ENCODE measurements at regions not wholly inside any gene's neighbourhood (a gene's known extent, or its start where the extent isn't known, plus 50 kb on each side); places are given as distances from the start of the nearest gene placed in this dataset.
"Not testable (repeated sequence)": the region's sequence is repeated elsewhere in the genome, so short reads cannot be mapped to it uniquely, and the experiment has no call there.

DNA sequence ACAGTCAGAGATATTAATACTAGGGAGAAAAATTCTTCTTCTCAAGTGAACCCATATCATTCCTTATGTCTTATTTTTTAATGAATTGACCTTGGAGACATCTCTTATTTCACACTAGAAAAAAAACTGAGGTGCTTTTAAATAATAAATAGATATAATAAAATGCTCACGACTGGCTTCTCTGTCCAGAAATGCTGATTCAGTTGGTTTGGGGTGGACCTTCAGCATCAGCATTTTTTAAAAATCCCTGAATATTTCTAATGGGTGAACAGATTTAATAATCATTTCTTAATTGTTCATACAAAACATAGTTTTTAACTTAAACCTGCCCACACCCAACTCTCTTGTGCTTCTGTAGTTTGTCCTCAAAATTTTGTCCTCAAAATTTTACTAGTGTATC, 283.9 kb downstream of the TECRL start:
- DNase-seq (no peak), ATAC-seq (replicated peaks in 1 of 2) (no peak)
- H3K36me3 Mint-ChIP-seq (ENCODE audit: insufficient read depth in 2 of 2), result no peaks in the 10 kb centered on the region
- H3K9me3 Mint-ChIP-seq, result peaks cover 0 to 5% of the 10 kb centered on the region in 2 donors
- no peak overlapping the region for H3K27ac Mint-ChIP-seq
- no peak overlapping the region for H3K4me3 Mint-ChIP-seq
- no peaks in the 10 kb centered on the region for H3K4me1 Mint-ChIP-seq (ENCODE audit: low read depth)
- H3K27me3 Mint-ChIP-seq (ENCODE audit: low read depth), result no peaks in the 10 kb centered on the region

DNA sequence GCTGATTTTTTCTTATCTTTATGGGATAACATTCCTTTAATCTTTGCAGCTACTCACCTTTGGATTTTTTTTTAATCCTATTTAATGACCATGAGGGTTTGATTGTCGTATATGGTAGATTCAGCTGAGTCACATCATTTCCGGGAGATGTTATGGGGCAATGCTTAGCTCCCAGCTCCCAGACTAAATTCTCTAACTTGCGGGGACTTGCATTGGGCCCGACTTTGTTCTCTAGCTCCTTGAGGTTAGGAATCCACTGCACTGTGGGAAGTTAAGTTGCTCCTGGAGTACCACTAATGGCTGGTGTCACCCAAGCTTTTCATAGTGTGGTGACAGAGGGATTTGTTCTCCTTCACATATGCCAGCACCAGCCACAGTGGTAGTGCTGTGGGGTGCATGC, 287.4 kb downstream of the TECRL start:
- H3K36me3 Mint-ChIP-seq (ENCODE audit: insufficient read depth in 2 of 2), result no peaks in the 10 kb centered on the region
- H3K27ac Mint-ChIP-seq, result no peak overlapping the region
- no peak for ATAC-seq (replicated peaks in 1 of 2)
- H3K4me3 Mint-ChIP-seq, result no peak overlapping the region
- H3K4me1 Mint-ChIP-seq (ENCODE audit: low read depth), result no peaks in the 10 kb centered on the region
- H3K9me3 Mint-ChIP-seq, result peaks cover 5 to 9% of the 10 kb centered on the region in 2 donors
- no peaks in the 10 kb centered on the region for H3K27me3 Mint-ChIP-seq (ENCODE audit: low read depth)
- DNase-seq, result no peak

DNA sequence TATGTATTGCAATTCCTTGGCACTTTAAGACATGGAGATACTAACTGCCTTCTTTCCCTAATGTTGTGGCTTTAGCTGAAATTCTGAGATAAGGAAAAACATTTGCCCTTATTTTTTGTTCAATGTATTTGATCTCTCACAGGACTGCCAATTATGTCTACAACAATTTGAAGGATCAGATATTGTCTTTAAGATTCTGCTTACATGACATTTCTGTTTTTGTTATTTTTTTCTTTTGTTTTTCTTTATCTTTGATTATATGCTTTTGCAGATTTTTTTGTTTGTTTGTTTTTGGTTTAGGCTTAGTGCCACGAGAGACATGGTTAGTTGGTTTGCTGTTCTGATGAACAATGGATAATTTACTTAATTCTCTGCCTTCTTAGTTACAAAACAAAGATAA, 303.3 kb downstream of the TECRL start:
- ATAC-seq (replicated peaks in 1 of 2) (no peak), DNase-seq (no peak)
- Mint-ChIP-seq H3K9me3 (peaks cover 4 to 10% of the 10 kb centered on the region in 2 donors), H3K4me1 (ENCODE audit: low read depth) (no peaks in the 10 kb centered on the region), H3K4me3 (no peak overlapping the region), H3K36me3 (ENCODE audit: insufficient read depth in 2 of 2) (no peaks in the 10 kb centered on the region), H3K27ac (no peak overlapping the region), H3K27me3 (ENCODE audit: low read depth) (no peaks in the 10 kb centered on the region)

DNA sequence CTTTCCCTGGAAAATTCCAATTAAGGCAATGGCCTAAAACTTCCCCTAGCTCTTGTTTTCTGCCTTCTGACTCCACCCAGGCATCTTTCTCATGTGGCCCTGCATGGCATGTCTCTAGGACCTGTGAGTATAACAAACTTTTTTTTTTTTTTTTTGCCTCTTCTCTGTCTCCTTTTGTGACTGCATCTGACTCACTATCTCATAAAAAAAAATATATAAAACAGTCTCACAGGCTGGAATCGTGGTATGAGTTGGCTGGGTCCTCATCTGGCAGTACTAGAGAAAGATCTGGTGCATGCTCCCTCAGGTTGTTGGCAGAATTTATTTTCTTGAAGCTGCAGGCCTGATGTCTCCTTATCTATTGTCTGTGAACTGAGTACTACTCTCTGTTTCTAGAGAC, 313.9 kb downstream of the TECRL start:
- Mint-ChIP-seq H3K4me1 (ENCODE audit: low read depth) (no peaks in the 10 kb centered on the region), H3K36me3 (ENCODE audit: insufficient read depth in 2 of 2) (peaks cover 0 to 2% of the 10 kb centered on the region in 2 donors), H3K4me3 (no peak overlapping the region), H3K27me3 (ENCODE audit: low read depth) (no peaks in the 10 kb centered on the region), H3K9me3 (peaks cover 3 to 4% of the 10 kb centered on the region in 2 donors), H3K27ac (no peak overlapping the region)
- ATAC-seq (replicated peaks in 1 of 2) (no peak), DNase-seq (no peak)

DNA sequence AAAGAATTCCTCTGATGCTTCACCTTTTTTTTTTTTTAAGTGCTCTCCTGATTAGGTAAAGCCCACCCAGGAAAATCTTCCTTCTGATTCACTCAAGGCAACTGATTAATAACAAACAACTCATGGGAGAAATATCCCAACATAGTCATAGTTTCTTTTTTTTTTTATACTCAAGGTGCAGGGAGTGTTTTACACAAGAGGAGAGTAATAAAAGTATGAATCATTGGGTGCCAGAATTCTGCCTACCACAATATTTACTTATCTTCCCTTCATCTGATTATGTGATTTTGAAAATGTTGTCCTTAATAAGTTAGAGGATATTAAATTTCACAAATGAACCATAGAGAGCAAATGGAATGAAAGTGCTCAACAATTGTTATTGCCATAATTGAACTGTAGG, 329.9 kb downstream of the TECRL start:
- Mint-ChIP-seq H3K4me1 (ENCODE audit: low read depth) (no peaks in the 10 kb centered on the region), H3K36me3 (ENCODE audit: insufficient read depth in 2 of 2) (no peaks in the 10 kb centered on the region), H3K9me3 (peaks cover 0 to 4% of the 10 kb centered on the region in 2 donors), H3K4me3 (no peak overlapping the region), H3K27ac (no peak overlapping the region), H3K27me3 (ENCODE audit: low read depth) (no peaks in the 10 kb centered on the region)
- ATAC-seq (replicated peaks in 1 of 2) (no peak), DNase-seq (no peak)

DNA sequence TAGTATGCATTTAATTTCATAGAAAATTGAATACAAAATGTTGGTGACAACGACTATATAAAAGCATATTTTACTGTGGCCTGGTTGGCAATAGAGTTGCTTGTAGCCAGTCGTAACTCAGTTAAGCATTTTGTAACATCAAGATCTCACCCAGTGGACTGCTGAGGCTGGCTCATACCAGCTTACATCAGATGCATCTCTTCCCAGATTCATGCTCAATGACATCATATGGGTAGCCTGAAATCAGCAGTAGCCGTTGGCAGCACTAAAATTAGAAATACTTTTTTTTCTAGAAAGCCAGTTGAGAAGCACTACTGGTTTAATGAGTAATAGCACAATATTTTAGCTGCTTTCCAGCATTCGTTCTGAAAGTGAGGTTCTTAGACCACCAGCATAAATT, 341.2 kb downstream of the TECRL start:
- ATAC-seq (replicated peaks in 1 of 2) (no peak), DNase-seq (no peak)
- no peak overlapping the region for H3K27ac Mint-ChIP-seq
- peaks cover 2 to 4% of the 10 kb centered on the region in 2 donors for H3K9me3 Mint-ChIP-seq
- H3K4me3 Mint-ChIP-seq, result no peak overlapping the region
- H3K36me3 Mint-ChIP-seq (ENCODE audit: insufficient read depth in 2 of 2), result no peaks in the 10 kb centered on the region
- no peaks in the 10 kb centered on the region for H3K27me3 Mint-ChIP-seq (ENCODE audit: low read depth)
- H3K4me1 Mint-ChIP-seq (ENCODE audit: low read depth), result no peaks in the 10 kb centered on the region

DNA sequence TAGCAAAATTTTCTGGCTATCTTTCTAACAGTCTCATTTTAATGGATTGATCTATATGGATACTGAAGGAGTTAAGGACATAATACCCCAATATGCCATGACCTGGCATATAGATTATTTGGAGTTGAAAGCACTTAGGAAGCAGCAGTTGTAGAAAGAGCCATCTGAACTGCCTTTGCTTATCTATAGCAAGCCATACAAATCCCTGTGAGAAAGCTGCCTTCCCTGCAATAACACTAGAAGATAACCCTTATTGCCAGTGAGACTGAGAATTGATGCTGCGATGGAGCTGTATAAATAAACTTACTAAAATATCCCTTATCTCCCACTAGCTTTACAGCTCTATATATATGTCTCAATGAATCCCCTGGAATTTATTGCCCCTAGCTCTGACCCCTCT, 346.3 kb downstream of the TECRL start:
- Mint-ChIP-seq H3K27me3 (ENCODE audit: low read depth) (no peaks in the 10 kb centered on the region), H3K4me1 (ENCODE audit: low read depth) (no peaks in the 10 kb centered on the region), H3K27ac (no peak overlapping the region), H3K9me3 (peaks cover 1% of the 10 kb centered on the region in 2 donors), H3K4me3 (no peak overlapping the region), H3K36me3 (ENCODE audit: insufficient read depth in 2 of 2) (peaks cover 0 to 1% of the 10 kb centered on the region in 2 donors)
- ATAC-seq (replicated peaks in 1 of 2), result no peak
- DNase-seq, result no peak

DNA sequence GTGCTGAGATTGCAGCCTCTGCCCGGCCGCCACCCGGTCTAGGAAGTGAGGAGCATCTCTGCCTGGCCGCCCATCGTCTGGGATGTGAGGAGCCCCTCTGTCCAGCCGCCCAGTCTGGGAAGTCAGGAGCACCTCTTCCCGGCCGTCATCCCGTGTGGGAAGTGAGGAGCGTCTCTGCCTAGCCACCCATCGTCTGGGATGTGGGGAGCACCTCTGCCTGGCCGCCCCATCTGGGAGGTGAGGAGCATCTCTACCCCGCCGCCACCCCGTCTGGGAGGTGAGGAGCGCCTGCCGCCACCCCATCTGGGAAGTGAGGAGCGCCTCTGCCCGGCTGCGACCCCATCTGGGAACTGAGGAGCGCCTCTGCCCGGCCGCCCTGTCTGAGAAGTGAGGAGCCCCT, 372.2 kb downstream of the TECRL start:
- not testable (repeated sequence) for H3K36me3 Mint-ChIP-seq (ENCODE audit: insufficient read depth in 2 of 2); H3K4me3 Mint-ChIP-seq; H3K27ac Mint-ChIP-seq; H3K27me3 Mint-ChIP-seq (ENCODE audit: low read depth); DNase-seq; ATAC-seq (replicated peaks in 1 of 2); H3K4me1 Mint-ChIP-seq (ENCODE audit: low read depth); H3K9me3 Mint-ChIP-seq

DNA sequence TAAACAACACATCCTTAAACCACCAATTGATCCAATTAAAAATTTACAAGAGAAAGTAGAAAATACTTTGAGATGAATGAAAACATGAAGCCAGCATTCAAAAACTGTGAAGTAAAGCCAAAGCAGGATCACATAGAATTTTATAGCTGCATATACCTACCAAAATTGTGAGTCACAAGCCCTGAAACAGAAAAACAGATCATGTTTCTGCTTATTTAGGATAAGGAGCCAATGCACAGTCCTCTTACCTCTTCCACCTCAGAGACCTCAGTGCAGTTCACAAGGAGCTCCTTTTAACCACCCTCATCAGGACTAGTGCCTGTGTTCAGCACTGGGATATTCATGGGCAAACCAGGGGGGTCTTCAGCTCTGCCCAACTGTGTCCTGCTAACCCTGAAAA, 386.7 kb downstream of the TECRL start:
- ATAC-seq (replicated peaks in 1 of 2), result no peak
- no peaks in the 10 kb centered on the region for H3K27me3 Mint-ChIP-seq (ENCODE audit: low read depth)
- peaks cover 7 to 12% of the 10 kb centered on the region in 2 donors for H3K9me3 Mint-ChIP-seq
- no peak for DNase-seq
- no peaks in the 10 kb centered on the region for H3K4me1 Mint-ChIP-seq (ENCODE audit: low read depth)
- H3K36me3 Mint-ChIP-seq (ENCODE audit: insufficient read depth in 2 of 2), result peaks cover 0 to 1% of the 10 kb centered on the region in 2 donors
- H3K4me3 Mint-ChIP-seq, result no peak overlapping the region
- no peak overlapping the region for H3K27ac Mint-ChIP-seq

DNA sequence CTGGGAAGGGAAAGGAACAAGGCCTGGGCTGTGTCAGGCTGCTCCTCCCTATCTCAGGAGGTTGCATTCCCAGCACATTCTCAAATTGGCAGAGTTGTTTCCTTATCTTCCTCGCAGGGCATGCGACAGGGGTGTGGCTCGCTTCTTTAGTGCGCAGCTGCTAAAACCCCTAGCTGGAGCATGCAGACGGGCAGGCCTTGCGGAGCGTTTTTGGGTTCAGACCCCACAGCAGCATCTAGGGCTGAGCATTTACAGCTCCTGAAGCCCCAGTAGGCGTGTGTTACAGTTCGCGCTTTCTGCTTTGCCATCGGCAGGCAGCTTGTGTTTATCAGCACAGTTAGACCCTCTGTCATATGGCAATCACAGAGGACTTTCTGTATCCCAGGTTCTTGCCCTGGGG, 392.4 kb downstream of the TECRL start:
- no peak for ATAC-seq (replicated peaks in 1 of 2)

DNA sequence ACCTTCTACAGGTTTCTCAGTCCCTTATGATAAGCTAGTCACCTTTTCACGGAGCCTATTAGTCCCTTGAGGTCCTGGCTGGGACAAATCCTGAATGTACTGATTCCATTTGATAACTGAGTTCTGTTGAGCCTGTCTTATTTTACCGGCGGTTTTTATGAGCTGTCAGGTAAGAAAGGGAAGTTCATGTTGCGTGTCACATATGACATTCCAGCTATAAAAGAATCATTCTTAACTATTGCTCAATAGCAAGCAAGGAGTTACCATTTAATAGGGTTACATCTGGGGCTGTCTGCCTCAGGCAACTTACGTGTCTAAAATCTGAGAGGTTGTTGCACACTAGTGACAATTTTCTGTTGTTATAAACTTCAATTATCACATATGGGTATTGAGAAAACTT, 394.6 kb downstream of the TECRL start:
- Mint-ChIP-seq H3K27ac (no peak overlapping the region), H3K27me3 (ENCODE audit: low read depth) (no peaks in the 10 kb centered on the region), H3K4me1 (ENCODE audit: low read depth) (no peaks in the 10 kb centered on the region), H3K9me3 (peaks cover 7 to 15% of the 10 kb centered on the region in 2 donors), H3K36me3 (ENCODE audit: insufficient read depth in 2 of 2) (no peaks in the 10 kb centered on the region), H3K4me3 (no peak overlapping the region)
- DNase-seq (no peak), ATAC-seq (replicated peaks in 1 of 2) (no peak)

More for the DNA sequence above, 392.4 kb downstream of the TECRL start:
- H3K4me3 Mint-ChIP-seq, result no peak overlapping the region
- H3K36me3 Mint-ChIP-seq (ENCODE audit: insufficient read depth in 2 of 2), result peaks cover 0 to 1% of the 10 kb centered on the region in 2 donors
- DNase-seq, result no peak
- H3K27me3 Mint-ChIP-seq (ENCODE audit: low read depth), result no peaks in the 10 kb centered on the region
- peaks cover 7 to 16% of the 10 kb centered on the region in 2 donors for H3K9me3 Mint-ChIP-seq
- no peaks in the 10 kb centered on the region for H3K4me1 Mint-ChIP-seq (ENCODE audit: low read depth)
- H3K27ac Mint-ChIP-seq, result no peak overlapping the region

DNA sequence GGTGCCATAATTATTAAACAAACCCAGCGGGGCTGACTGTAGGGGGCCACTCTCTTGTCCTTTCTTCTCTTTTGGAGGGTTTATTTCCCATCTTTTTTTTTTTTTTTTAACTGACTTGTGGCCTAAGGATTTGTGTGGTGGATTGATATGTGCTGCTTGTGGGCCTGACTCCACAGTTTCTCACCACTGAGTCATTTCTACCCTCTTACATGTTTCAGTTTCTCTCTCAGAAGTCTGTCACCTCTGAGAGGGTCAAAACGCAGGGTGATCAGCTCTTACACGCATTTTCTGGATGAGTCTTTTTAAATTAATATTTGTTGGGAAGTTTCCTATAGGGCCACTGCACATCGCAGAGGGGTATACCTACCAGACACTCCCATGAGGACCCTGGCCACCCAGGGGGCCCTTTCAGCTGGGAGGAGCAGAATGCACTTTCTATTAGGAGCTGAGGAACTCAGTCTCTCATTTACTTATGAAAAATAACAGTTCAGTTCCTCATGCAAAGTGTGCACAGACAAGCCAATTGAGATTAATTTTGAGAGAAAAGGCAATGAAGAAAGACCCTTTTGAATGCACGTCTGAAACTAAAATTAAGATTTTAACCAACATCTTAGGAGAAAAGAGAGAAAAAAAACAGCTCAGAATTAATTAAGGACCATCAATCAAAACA, 407.9 kb downstream of the TECRL start:
- ATAC-seq (replicated peaks in 1 of 2) (no peak), DNase-seq (no peak)
- no peak overlapping the region for H3K27ac Mint-ChIP-seq
- no peaks in the 10 kb centered on the region for H3K27me3 Mint-ChIP-seq (ENCODE audit: low read depth)
- no peaks in the 10 kb centered on the region for H3K4me1 Mint-ChIP-seq (ENCODE audit: low read depth)
- no peaks in the 10 kb centered on the region for H3K36me3 Mint-ChIP-seq (ENCODE audit: insufficient read depth in 2 of 2)
- H3K9me3 Mint-ChIP-seq, result peaks cover 4 to 8% of the 10 kb centered on the region in 2 donors
- H3K4me3 Mint-ChIP-seq, result no peak overlapping the region

DNA sequence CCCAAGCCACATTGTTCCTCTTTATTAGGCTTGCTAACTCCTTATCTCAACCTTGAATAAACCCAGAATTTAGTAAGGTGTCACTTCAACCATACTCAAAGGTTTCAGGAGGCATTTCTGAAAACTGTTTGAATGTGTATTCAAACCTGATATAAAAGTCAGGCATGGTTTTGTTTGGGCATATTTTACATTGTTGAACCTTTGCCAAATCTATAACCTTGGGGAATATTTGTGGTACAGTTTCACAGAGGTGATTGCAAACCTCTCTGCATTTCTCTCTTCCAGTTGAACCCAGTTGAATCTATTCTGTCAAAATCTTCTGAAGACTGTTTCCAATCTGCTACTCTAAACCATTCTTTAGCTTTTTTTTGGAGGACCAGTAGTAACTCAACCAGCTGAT, 409.0 kb downstream of the TECRL start:
- H3K27me3 Mint-ChIP-seq (ENCODE audit: low read depth), result no peaks in the 10 kb centered on the region
- H3K4me1 Mint-ChIP-seq (ENCODE audit: low read depth), result no peaks in the 10 kb centered on the region
- no peaks in the 10 kb centered on the region for H3K36me3 Mint-ChIP-seq (ENCODE audit: insufficient read depth in 2 of 2)
- no peak for ATAC-seq (replicated peaks in 1 of 2)
- no peak overlapping the region for H3K27ac Mint-ChIP-seq
- peaks cover 7 to 10% of the 10 kb centered on the region in 2 donors for H3K9me3 Mint-ChIP-seq
- DNase-seq, result no peak
- no peak overlapping the region for H3K4me3 Mint-ChIP-seq

DNA sequence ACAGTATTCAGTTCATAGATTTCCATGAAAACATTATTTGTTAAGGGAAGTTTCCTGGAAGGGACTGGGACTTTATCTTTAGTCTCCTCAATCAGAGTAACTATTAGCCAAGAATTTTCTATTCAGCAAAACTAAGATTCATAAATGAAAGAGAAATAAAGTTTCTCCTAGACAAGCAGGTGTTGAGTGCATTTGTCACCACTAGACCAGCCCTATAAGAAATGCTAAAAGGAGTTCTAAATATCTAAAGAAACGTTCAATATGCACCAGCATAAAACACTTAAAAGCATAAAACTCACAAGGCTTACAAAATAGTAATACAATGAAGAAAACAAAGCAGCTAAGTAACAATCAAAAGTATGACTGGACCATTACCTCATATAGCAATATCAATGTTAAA, 423.0 kb downstream of the TECRL start:
- peaks cover 17% of the 10 kb centered on the region in 2 donors for H3K9me3 Mint-ChIP-seq
- no peaks in the 10 kb centered on the region for H3K27me3 Mint-ChIP-seq (ENCODE audit: low read depth)
- DNase-seq (no peak), ATAC-seq (replicated peaks in 1 of 2) (no peak)
- no peaks in the 10 kb centered on the region for H3K4me1 Mint-ChIP-seq (ENCODE audit: low read depth)
- H3K4me3 Mint-ChIP-seq, result no peak overlapping the region
- no peak overlapping the region for H3K27ac Mint-ChIP-seq
- peaks cover 0 to 3% of the 10 kb centered on the region in 2 donors for H3K36me3 Mint-ChIP-seq (ENCODE audit: insufficient read depth in 2 of 2)

All from activated T-cell treated with anti-CD3 and anti-CD28 coated beads, Interleukin-2, amount 50 U/mL, for 72 hours (primary cell).